ENCODE measurements at regions not wholly inside any gene's neighbourhood (a gene's known extent, or its start where the extent isn't known, plus 50 kb on each side); places are given as distances from the start of the nearest gene placed in this dataset.

DNA sequence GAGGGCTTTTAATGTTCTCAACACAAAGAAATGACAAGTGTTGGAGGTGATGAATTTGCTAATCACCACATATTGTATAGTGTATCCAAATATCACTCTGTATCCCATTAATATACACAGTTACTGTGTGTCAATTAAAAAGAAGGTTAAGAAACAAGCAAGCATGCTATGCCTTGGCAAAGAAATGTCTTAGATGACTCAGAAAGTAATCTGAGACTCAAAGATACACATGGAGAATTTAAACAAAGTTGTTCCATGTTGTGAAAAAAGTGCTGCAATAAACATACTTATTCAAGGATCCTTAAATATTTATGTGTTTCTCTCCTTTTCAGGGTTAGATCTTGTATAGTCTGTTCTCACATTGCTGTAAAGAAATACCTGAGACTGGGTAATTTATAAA lies 300.9 kb downstream of the DHX35 start:
- no peak for DNase-seq (ENCODE audit: low read depth)

DNA sequence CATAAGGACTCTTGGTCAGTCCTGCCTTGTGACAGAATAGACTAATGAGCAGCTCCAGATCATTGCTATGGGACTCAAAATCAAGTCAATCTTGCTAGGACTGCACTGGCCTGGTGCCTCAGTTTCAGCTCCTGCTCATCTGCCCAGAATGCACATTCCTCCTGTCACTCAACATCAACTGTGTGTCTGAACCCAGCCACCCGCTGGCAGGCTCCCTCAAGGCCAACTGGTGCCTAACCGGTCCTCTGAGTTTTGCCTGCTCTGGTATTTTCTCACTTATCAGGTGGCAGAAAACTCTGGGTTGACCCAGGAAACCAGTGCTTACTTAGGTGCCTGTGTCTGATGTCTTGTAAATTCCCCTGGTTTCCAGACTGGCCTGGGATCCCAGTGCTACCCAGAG lies 297.7 kb downstream of the DHX35 start:
- no peak for DNase-seq (ENCODE audit: low read depth)

DNA sequence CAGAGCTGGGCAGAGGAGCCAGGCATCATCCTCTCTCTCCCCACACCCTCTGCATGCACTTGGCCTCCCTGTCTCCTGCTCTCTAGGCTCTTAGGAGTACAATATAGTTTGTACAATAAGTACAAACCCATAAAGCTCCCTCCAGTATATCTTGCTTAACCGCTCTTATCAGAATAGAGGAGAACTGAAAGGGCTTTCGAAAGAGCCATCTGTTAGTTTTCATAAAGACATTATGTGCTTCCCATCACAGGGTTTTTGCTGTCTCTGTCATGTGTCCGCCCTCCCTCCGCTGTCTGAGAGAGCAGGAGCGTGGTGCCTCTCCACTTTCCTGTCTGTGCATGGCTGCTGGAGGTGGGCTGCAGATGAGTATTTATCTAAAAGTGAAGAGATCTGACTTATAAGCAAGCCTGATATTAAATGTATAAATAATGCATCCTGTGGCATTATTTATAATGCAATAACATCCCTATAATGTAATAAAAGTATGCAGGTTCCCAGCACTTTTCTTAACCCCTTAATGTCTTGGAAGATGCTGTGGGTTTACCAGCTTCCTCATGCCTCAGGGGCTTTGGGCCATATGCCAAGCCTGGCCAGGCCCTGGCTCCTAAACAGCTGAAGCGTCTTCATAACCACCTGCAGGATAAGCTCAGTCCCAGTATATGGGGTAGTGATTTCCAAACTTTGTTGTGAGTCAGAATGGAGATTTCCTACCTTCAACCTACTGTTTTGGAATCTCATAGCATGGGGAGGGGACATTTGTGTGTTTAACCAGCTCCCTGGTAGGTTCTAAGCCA lies 297.1 kb downstream of the DHX35 start:
- no peak for DNase-seq (ENCODE audit: low read depth)

DNA sequence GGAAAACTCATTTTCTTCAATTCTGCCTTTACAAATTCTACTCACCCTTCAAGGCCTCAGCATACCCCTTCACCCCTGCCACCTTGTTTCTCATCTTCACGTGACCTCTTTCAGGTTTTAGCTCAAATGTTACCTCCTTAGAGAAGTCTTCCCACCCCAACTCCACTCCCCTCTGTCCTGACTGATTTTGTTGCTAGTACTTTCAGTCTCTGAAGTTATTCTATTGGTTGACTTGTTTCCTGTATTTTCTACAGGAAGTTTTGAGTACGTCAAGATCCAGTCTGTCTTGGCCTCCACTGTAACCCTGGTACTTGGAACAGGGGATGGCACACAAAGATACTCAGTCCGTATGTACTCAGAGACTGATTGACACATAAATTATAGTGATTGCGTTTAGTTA lies 296.1 kb downstream of the DHX35 start:
- no peak for DNase-seq (ENCODE audit: low read depth)

DNA sequence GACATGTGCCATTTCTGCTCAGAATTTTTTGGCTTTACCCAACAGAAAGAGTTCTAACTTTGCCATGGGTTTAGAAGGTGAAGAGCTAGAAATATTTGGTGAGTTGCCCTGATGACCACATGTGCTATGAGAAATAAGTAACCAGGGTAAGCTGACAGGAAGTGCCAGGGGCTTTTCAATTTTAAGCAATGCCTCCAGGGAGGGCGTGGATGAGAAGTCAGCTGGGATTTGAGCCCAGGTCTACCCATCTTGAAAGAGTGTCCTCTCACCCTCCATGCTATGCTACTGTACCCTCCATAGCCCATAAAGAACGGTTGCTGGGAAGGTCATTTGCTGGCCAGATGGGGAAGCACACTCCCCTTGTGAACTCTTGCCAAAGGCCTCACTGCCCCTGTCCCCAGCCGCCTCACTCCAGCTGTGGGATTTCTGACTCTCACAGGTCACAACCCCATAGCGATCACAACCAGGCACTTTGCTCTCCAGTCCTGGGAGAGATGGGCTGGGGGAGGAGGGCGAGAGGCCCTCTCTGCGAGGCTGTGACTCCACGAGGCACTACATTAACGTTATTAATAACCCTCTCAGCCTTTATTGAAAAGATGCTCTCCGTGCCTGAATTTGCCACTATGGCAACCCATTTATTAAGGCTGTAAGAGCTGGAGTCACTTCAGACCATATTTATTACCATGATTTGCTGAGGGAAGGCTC lies 291.1 kb downstream of the DHX35 start:
- no peak for DNase-seq (ENCODE audit: low read depth)

DNA sequence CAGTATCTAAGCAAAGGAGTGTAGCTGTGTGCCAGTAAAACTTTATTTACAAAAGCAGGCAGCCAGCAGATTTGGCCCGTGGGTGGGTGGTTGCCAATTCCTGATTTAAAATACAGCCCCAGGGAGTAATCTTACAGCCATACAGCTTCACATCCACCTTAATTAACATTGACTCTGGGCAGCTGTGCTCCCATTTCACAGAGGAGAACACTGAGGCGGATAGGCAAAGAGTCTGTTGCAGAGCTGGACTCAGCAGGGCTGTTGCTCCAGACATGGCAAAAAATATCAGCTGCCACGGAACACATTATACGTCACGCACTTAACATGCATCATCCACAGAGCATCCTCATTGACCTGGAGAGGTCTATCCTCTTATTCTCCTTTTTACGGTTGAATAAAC lies 289.9 kb downstream of the DHX35 start:
- DNase-seq (ENCODE audit: low read depth): no peak

DNA sequence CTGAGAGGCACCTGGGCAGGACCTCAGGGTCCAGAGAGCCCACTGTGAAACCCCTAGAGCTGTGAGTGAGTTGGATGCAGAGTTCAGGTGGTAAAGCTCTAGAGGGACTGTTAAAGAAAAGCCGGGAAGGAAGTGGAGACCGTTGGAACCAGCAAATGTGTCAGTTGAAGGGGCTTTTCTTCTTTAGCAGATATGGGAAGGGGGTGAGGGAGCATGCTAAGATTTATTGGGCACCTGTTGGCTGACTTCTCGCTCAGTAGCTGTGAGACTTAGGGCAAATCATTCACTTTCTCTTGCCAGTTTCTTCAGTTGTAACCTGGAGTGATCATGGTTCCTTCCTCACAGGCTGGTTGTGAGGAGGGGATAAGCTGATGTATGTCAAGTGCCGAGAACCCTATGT lies 287.7 kb downstream of the DHX35 start:
- DNase-seq (ENCODE audit: low read depth): no peak

DNA sequence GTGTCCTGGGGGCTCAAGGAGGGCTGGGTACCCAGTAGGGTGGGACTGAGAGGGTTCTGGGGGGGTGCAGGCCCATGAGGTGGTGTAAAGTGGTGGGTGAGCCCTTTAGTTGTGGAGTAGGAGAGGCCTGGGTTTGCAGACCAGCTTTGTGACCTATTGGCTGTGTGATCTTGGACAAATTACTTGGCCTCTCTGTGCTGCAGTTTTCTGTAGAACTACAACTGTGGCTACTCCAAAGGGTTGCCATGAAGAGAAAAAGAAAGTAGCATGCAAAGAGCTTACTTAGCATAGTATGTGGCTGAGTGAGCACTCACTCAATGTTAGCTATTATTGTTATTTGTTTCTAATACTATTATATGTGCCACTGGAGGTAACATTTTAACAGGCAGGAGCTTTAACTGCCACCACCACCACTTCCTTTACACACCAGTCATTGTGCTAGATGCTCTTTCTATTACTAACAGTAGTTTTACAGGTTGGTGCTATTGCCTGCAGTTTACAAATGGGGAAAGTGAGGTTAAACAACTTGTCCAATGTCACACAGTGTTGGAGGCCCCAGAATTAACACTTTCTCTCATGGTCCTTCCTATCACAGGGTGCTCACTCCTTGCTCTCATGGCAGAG lies 286.8 kb downstream of the DHX35 start:
- no peak for DNase-seq (ENCODE audit: low read depth)

DNA sequence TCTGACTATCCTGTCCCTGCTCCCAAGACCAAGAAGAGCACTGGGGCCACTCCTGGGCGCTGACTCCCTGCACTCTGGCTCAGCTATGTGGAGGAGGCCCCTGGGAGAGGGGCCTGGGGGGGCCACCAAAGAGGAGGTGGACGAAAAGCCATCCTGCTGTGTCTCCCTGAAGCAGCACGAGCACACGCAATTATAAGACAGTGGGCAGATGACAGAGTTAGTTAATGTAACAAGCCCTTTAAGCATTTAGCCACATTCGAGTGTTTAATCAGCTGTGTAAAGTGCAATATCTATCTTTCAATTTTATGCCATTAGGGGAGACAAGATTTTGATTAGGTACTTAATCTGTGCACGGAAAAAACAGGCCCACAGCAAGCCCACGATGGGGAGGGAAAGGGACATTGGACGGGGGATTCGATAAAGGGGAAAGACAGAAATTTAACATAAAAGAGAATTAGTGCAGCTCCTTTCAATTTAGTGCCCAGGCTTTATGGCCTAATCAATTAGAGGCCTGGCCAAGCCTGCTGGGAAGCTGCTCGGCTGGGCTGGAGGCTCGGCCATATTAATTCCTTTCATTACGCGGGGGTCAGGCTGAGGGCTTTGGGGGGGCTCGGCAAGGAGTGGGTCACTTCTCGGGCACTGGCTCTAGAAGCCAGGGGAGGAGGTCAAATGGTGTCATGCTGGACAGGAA lies 286.2 kb downstream of the DHX35 start:
- no peak for DNase-seq (ENCODE audit: low read depth)

DNA sequence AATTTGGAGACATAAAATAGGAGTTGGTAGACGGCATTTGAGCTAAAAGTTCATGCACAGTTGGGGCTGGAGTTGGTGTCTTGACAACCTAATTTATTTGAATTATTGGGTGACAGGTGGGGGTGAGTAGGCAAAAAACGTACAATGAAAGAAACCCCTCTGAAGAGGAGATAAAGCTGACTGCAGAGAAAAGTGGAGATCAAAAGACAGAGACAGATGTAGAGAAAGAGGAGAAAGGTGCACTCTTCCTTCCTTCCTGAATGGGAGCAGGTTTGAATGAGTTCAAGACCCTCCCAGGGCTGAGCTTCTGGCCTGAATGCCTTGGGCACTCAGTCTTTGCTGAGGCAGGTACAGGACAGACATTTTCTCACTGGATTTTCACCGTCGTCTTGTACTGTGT lies 284.3 kb downstream of the DHX35 start:
- no peak for DNase-seq (ENCODE audit: low read depth)

DNA sequence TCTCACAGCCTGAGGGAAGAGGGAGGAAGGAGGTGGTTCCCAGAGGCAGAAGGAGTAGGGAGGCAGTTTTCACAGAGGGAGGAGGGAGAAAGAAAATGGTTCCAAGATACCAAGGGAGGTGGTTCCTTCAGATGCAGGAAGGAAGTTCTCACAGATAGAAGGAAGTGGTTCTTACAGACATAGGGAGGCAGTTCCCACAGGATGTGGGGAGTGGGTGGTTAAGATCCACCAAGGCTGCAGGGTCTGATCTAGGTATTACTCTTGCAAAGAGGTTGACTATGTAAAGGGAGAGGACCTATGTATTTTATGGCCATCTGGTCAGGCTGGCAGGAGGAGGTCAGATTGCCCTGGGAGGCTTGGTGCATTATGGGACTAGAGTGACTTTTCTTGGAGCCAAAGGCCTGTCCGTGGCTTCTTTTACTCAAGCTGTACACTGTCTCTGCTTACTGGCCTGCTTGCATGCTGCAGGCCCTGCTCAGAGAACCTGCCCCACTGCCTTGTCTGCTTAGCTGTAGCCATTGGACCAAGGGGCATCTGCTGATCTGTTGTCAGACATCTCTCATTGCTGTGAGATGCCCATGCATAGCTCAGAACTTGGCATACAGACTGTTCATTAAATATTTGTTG lies 283.7 kb downstream of the DHX35 start:
- DNase-seq (ENCODE audit: low read depth): no peak

DNA sequence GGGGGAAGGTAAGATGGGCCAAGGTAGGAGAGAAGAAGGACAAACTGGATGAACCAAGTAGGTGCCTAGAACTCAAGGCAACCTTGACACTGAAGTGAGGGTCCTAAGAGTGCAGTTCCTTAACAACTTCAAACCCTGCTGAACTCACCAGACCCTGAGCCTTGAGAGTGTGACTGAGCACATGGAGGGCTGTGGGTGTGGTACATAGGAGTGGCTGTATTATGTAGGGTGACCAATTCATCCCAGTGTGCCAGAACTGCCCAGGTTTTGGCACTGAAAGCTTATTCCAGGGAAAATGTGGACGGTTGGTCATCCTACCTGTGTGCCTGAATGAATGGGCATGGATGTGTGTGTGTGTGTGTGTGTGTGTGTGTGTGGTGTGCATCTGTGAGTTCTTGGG lies 281.8 kb downstream of the DHX35 start:
- no peak for DNase-seq (ENCODE audit: low read depth)

DNA sequence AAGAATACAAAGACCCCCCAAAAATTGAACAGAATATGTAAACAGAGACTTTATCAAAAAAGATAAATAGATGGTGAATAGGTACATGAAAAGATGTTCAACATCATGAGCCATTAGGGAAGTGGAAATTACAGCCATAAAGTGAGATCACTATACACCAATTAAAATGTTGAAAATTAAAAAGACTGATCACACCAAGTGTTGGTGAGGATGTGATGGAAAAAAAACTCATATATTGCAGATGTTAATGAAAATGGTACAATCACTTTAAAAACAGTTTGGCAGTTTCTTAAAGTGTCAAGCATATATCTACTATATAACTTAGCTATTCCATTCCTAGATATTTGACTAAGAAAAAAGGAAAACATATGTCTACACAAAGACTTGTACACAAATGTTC lies 280.5 kb downstream of the DHX35 start:
- DNase-seq (ENCODE audit: low read depth): no peak

DNA sequence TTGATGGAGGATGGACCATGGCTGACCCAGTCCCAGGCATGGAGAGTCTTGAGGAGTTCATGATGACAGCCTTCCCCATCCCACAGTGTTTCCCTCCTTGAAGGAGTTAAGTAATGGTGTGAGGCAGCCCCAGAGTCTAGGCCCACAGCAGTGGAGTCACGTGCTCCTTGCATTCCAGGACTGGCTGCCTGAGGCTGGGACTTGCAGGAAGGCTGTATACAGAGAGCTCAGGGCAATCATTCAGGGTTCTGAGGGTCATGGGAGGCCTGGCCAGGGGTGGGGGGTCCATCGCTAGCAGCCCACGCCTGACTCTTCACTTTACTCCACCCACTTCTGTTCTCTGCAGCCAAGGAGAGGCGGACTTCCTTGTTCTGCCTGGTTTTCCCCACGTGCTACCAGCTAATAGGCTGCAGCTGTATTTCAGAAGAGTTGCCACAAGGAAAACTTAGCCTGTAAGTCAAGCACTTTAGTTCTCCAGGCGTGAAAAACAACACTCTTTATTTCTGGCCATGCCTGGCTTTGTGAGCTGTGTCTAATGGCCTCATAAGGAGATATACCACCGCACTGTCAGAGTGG lies 272.5 kb downstream of the DHX35 start:
- no peak for DNase-seq (ENCODE audit: low read depth)

DNA sequence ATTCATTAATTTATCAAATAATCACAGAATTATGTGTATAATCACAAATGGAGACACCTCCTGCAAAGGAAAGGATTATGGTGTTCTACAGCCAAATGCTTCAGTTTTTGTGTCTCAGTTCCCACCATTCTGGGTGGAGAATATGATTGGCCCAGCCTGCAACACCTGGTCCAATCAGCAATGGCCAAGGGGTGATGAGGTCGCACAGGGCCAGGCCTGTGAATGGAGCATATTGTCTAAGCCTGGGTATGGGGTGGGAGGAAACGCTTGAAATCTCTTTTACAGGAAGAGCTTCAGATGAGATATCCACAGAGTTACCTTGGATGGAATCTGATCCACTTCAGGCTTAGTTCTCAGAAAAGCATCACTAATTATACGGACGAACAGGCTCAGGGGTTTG lies 271.6 kb downstream of the DHX35 start:
- no peak for DNase-seq (ENCODE audit: low read depth)

DNA sequence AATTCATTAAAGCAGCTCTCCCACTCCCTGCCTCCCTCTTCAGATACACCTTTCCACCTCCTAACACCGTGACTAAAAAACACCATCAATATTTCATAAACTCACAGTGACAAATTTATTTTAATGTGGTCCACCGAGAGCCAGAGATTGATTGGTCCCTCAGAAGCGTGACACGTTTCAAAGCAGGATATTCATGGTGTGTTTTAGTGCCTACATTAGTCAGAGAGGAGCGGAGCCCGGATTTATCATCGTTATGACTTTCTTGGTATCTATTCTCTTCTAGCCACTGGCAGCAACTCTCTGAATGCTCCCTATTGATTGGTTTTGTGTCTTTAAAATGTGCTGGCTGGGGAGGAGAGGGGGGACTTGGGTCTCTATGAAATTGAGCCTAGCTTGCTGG lies 265.3 kb downstream of the DHX35 start:
- no peak for DNase-seq (ENCODE audit: low read depth)

DNA sequence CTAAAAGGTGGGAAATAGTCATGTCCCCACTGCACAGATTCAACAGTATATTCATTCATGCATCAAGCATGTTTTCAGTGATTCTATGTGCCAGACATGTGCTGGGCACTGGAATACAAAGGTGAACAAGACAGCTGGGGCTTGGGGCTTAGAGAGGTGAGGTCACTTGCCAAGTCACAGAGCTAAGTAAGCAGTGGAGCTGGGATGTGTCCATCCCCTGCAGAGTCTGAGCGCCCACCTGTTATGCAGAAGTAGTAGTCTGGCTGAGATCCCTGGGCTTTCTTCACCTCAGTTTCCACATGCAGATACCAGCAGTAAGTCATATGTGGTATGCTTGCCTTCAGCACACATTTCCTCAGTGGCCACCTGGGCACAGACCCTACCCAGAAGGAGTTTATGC lies 263.8 kb downstream of the DHX35 start:
- no peak for DNase-seq (ENCODE audit: low read depth)

DNA sequence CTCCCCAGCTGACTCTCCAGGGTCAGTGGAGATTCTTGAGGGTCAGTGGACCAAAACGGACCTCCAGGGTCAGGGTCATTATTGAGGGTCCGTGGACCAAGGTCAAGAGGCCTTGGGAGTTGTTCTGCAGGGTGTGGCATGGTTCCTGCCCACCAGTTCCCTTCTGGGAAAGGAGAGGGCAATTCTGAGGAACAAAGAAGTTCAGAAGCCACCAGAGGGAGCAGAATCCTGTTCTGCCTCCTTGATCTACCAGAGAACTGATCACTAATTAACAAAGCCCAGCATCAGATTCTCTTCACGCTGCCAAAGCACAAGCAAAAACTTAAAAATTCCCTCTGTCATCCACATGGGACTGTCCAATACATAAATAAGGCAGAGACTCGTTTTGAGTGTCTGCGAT lies 263.4 kb downstream of the DHX35 start:
- DNase-seq (ENCODE audit: low read depth): no peak

DNA sequence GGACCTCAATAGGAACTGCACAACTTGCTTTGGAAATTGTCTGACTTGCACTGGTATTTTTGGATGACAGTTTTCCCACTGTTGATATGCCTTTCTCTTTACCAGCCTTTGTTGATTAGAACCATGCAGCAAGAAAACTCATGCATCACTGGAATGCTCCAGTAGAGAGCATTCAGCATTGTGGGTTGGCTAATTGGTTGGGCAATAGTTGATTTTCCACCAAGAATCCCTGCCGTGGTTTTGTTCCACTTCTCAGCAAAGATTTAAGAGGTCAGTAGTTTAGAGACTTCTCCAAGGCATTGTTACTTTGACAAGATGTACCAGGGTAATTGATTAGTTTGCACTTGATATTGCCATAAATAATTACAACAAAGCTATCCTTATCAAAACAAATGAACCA lies 260.0 kb downstream of the DHX35 start:
- DNase-seq (ENCODE audit: low read depth): no peak

DNA sequence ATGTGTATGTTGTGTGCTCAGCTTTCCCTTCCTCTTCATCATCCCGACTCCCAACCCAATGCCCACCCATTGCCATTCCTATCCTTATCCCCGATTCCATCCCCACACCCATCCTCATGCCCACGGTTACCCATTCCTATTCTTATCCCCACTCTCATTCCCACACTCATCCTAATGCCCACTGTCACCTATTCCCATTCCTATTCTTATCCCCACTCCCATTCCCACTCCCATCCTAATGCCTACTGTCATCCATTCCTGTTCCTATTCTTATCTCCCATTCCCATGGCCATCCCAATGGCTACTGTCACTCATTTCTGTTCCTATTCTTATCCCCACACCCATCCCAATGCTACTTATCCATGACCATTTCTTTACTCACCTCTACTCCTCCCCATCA lies 254.1 kb downstream of the DHX35 start:
- no peak for DNase-seq (ENCODE audit: low read depth)

DNA sequence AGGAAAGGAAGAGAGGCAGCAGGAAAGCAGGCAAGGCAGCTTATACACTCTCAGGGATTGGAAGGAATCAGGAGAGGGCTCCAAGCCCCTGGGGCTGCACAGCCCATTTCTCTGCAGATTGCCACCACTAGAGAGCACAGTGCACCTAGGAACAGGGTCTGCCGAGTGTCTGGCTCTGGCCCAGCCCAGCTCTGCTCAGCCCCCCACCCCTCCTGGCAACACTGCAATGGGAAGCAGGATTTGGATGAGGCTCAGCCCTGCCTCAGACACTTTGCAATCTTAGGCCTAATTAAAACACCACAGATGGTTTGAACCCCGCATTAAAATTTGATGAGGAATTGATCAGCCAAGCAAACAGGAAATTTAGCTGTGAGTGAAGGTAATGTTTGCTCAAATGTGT lies 252.7 kb downstream of the DHX35 start:
- DNase-seq (ENCODE audit: low read depth): no peak

Data from activated T-helper 1 cell treated with Interleukin-2 at 50 U/mL for 16 hours (primary cell).